ENCODE measurements at regions not wholly inside any gene's neighbourhood (a gene's known extent, or its start where the extent isn't known, plus 50 kb on each side); places are given as distances from the start of the nearest gene placed in this dataset.
A peak's percentile ranks its signal among the peaks of the same experiment; 100 is the strongest.

DNA sequence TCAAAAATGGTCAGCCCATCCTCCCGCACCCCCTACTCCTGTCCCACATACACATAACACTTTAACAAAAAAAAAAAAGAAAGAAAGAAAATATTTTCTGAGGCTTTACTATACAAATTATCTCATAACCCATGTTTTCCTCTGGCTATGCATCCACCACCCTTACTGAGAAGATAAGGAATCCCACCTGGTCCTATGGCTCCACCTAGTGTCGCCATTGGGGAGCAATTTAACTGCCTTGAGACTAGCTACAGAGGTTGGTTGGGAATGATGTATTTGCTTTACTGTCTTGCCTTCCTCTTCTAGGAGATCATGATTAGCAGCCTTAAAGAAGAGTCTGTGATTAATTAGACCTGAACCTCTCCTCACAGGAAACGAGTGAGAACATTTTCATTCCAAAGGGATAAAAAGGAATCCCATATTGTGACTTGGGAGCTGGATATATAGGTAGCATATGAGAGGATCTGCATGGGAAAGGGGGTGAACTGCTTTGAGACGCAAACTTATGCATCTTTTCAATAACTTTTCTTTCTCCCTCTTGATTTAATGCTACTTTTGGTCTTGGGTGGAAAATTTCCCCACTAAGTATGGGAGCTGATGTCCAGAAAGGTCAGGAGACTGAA is 77.7 kb upstream of the SELENOP start (continued):
- TF ChIP-seq, protein P1, sequence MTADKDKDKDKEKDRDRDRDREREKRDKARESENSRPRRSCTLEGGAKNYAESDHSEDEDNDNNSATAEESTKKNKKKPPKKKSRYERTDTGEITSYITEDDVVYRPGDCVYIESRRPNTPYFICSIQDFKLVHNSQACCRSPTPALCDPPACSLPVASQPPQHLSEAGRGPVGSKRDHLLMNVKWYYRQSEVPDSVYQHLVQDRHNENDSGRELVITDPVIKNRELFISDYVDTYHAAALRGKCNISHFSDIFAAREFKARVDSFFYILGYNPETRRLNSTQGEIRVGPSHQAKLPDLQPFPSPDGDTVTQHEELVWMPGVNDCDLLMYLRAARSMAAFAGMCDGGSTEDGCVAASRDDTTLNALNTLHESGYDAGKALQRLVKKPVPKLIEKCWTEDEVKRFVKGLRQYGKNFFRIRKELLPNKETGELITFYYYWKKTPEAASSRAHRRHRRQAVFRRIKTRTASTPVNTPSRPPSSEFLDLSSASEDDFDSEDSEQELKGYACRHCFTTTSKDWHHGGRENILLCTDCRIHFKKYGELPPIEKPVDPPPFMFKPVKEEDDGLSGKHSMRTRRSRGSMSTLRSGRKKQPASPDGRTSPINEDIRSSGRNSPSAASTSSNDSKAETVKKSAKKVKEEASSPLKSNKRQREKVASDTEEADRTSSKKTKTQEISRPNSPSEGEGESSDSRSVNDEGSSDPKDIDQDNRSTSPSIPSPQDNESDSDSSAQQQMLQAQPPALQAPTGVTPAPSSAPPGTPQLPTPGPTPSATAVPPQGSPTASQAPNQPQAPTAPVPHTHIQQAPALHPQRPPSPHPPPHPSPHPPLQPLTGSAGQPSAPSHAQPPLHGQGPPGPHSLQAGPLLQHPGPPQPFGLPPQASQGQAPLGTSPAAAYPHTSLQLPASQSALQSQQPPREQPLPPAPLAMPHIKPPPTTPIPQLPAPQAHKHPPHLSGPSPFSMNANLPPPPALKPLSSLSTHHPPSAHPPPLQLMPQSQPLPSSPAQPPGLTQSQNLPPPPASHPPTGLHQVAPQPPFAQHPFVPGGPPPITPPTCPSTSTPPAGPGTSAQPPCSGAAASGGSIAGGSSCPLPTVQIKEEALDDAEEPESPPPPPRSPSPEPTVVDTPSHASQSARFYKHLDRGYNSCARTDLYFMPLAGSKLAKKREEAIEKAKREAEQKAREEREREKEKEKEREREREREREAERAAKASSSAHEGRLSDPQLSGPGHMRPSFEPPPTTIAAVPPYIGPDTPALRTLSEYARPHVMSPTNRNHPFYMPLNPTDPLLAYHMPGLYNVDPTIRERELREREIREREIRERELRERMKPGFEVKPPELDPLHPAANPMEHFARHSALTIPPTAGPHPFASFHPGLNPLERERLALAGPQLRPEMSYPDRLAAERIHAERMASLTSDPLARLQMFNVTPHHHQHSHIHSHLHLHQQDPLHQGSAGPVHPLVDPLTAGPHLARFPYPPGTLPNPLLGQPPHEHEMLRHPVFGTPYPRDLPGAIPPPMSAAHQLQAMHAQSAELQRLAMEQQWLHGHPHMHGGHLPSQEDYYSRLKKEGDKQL (CRISPR knock-in tag; IDR thresholded peaks at IDR 0.05; ENCODE audit: borderline replicate concordance), result no peak
- no peak for TF ChIP-seq ARHGAP35 (IDR thresholded peaks at IDR 0.05; ENCODE audit: partially characterized antibody)
- TF ChIP-seq, protein P2, sequence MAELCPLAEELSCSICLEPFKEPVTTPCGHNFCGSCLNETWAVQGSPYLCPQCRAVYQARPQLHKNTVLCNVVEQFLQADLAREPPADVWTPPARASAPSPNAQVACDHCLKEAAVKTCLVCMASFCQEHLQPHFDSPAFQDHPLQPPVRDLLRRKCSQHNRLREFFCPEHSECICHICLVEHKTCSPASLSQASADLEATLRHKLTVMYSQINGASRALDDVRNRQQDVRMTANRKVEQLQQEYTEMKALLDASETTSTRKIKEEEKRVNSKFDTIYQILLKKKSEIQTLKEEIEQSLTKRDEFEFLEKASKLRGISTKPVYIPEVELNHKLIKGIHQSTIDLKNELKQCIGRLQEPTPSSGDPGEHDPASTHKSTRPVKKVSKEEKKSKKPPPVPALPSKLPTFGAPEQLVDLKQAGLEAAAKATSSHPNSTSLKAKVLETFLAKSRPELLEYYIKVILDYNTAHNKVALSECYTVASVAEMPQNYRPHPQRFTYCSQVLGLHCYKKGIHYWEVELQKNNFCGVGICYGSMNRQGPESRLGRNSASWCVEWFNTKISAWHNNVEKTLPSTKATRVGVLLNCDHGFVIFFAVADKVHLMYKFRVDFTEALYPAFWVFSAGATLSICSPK (IDR thresholded peaks at IDR 0.05; ENCODE audit: borderline replicate concordance), result no peak
- TF ChIP-seq ZNF174 (CRISPR knock-in tag; IDR thresholded peaks at IDR 0.05), result no peak
- TF ChIP-seq RFX1 (IDR thresholded peaks at IDR 0.05), result no peak
- TF ChIP-seq, protein P3, sequence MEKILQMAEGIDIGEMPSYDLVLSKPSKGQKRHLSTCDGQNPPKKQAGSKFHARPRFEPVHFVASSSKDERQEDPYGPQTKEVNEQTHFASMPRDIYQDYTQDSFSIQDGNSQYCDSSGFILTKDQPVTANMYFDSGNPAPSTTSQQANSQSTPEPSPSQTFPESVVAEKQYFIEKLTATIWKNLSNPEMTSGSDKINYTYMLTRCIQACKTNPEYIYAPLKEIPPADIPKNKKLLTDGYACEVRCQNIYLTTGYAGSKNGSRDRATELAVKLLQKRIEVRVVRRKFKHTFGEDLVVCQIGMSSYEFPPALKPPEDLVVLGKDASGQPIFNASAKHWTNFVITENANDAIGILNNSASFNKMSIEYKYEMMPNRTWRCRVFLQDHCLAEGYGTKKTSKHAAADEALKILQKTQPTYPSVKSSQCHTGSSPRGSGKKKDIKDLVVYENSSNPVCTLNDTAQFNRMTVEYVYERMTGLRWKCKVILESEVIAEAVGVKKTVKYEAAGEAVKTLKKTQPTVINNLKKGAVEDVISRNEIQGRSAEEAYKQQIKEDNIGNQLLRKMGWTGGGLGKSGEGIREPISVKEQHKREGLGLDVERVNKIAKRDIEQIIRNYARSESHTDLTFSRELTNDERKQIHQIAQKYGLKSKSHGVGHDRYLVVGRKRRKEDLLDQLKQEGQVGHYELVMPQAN (IDR thresholded peaks at IDR 0.05; ENCODE audit: borderline replicate concordance), result no peak
- TF ChIP-seq, protein P4, sequence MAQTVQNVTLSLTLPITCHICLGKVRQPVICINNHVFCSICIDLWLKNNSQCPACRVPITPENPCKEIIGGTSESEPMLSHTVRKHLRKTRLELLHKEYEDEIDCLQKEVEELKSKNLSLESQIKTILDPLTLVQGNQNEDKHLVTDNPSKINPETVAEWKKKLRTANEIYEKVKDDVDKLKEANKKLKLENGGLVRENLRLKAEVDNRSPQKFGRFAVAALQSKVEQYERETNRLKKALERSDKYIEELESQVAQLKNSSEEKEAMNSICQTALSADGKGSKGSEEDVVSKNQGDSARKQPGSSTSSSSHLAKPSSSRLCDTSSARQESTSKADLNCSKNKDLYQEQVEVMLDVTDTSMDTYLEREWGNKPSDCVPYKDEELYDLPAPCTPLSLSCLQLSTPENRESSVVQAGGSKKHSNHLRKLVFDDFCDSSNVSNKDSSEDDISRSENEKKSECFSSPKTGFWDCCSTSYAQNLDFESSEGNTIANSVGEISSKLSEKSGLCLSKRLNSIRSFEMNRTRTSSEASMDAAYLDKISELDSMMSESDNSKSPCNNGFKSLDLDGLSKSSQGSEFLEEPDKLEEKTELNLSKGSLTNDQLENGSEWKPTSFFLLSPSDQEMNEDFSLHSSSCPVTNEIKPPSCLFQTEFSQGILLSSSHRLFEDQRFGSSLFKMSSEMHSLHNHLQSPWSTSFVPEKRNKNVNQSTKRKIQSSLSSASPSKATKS (CRISPR knock-in tag; IDR thresholded peaks at IDR 0.05), result no peak
- no peak for TF ChIP-seq ZNF589 (CRISPR knock-in tag; IDR thresholded peaks at IDR 0.05; ENCODE audit: low read depth)
- TF ChIP-seq, protein P5, sequence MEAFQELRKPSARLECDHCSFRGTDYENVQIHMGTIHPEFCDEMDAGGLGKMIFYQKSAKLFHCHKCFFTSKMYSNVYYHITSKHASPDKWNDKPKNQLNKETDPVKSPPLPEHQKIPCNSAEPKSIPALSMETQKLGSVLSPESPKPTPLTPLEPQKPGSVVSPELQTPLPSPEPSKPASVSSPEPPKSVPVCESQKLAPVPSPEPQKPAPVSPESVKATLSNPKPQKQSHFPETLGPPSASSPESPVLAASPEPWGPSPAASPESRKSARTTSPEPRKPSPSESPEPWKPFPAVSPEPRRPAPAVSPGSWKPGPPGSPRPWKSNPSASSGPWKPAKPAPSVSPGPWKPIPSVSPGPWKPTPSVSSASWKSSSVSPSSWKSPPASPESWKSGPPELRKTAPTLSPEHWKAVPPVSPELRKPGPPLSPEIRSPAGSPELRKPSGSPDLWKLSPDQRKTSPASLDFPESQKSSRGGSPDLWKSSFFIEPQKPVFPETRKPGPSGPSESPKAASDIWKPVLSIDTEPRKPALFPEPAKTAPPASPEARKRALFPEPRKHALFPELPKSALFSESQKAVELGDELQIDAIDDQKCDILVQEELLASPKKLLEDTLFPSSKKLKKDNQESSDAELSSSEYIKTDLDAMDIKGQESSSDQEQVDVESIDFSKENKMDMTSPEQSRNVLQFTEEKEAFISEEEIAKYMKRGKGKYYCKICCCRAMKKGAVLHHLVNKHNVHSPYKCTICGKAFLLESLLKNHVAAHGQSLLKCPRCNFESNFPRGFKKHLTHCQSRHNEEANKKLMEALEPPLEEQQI (IDR thresholded peaks at IDR 0.05), result peak; percentile 46; the same call in 1 of the 2 replicates
- TF ChIP-seq RFX5 (IDR thresholded peaks at IDR 0.05; ENCODE audit: low read depth, low read length), result no peak
- peak; percentile 40; the same call in 1 of the 2 replicates for TF ChIP-seq MYC (IDR thresholded peaks at IDR 0.05; ENCODE audit: low read depth, low read length)
- TF ChIP-seq MYC (CRISPR knock-in tag; IDR thresholded peaks at IDR 0.05; ENCODE audit: borderline replicate concordance, low read depth), result no peak
- no peak for TF ChIP-seq ZNF324 (CRISPR knock-in tag; IDR thresholded peaks at IDR 0.05)
- no peak for TF ChIP-seq ZNF217 (CRISPR knock-in tag; IDR thresholded peaks at IDR 0.05)

Data from K562 (cell line).